HG03460 (cell line): ENCODE measurements at regions not wholly inside any gene's neighbourhood (a gene's known extent, or its start where the extent isn't known, plus 50 kb on each side); places are given as distances from the start of the nearest gene placed in this dataset.
"Not testable (repeated sequence)": the region's sequence is repeated elsewhere in the genome, so short reads cannot be mapped to it uniquely, and the experiment has no call there.

Experiments used
- ATAC-seq: cut with Tn5 transposase; IDR thresholded peaks from one replicate; pipeline ENCODE4 v1.9.1; 2021; ENCODE audit not compliant: unreplicated experiment

- no peak for ATAC-seq
Measured at GRCh38 chr1:81179242-81179641, 621.5 kb upstream of the ADGRL2 start.

DNA sequence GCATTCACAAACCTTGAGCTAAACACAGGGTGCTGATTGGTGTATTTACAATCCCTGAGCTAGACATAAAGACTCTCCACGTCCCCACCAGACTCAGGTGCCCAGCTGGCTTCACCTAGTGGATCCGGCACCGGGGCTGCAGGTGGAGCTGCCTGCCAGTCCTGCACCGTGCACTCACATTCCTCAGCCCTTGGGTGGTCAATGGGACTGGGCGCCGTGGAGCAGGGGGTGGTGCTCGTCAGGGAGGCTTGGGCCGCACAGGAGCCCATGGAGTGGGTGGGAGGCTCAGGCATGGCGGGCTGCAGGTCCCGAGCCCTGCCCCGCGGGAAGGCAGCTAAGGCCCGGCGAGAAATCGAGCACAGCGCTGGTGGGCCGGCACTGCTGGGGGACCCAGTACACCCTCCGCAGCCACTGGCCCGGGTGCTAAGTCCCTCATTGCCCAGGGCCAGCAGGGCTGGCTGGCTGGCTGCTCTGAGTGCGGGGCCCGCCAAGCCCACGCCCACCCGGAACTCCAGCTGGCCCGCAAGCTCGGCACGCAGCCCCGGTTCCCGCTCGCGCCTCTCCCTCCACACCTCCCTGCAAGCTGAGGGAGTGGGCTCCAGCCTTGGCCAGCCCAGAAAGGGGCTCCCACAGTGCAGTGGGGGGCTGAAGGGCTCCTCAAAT, 622.2 kb upstream of the ADGRL2 start:
- not testable (repeated sequence) for ATAC-seq

DNA sequence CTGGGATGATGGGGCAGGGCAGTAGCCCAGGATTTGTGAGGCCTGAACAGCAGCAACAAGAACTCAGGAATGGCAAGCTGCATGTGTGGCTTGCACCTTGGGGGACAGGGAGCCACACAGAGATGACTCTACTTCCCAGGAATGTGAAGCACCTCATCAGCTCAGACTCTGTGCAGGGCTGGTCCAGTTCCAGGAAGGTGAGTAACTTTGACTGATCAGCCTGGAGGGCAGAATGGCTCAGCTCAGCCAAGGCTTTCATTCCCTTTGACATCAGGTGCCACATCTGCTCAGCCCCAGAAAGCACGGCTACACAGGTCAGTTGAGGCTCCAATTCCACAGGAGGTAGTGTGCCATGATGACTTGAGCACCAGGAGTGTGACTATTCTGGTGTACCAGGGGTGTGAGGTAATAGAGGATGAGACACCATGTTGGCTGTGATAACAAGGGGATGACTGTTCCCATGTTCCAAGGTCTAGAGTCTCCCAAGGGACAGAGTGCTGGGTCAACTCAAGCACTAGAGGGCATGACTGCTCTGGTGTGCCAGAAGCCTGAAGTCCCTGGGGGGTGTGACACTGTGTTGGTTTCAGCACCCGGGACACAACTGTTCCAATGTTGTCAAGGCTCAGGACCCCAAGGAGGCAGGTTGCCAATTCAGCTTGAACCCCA, 625.8 kb upstream of the ADGRL2 start:
- ATAC-seq, result no peak

- no peak for ATAC-seq
Measured at GRCh38 chr1:81174052-81174451, 626.7 kb upstream of the ADGRL2 start.

- no peak for ATAC-seq
Measured at GRCh38 chr1:81172483-81172882, 628.3 kb upstream of the ADGRL2 start.

DNA sequence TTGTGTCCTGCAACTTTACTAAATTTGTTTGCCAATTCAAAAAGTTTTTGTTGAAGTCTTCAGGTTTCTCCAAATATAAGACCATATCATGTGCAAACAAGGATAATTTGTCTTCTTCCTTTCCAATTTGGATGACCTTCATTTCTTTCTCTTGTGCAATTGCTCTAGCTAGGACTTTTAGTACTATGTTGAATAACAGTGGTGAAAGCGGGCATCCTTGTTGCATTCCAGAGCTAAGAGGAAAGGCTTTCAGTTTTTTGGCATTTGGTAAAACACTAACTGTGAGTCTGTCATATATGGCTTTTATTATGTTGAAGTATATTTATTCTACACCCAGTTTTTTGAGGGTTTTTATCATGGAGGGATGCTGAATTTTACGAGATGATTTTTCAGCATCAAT, 630.0 kb upstream of the ADGRL2 start:
- ATAC-seq, result no peak

- no peak for ATAC-seq
Measured at GRCh38 chr1:81165963-81166362, 634.8 kb upstream of the ADGRL2 start.

GRCh38 chr1:81160696-81161095, 640.0 kb upstream of the ADGRL2 start:
- ATAC-seq, result no peak

GRCh38 chr1:81158592-81158991, 642.1 kb upstream of the ADGRL2 start:
- no peak for ATAC-seq

DNA sequence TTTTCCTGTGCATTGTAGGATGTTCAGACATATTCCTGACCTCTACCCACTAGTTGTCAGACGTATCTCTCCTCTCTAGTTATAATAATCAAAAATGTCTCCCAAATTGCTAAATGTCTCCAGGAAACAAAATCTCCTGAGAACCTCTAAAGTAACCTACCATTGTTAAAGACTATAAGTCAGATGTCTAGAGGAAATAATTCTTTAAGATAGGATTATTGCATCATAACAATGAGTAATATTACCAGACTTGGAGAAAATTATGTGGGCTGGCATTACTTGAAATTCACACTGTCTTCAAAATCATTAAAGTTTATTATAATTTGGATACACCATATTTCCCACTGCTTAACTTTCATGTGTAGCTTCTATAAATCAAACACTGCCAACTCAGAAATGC, 643.0 kb upstream of the ADGRL2 start:
- ATAC-seq, result no peak

- ATAC-seq, result no peak
Measured at GRCh38 chr1:81156887-81157286, 643.8 kb upstream of the ADGRL2 start.

- ATAC-seq, result no peak
Measured at GRCh38 chr1:81155131-81155530, 645.6 kb upstream of the ADGRL2 start.

DNA sequence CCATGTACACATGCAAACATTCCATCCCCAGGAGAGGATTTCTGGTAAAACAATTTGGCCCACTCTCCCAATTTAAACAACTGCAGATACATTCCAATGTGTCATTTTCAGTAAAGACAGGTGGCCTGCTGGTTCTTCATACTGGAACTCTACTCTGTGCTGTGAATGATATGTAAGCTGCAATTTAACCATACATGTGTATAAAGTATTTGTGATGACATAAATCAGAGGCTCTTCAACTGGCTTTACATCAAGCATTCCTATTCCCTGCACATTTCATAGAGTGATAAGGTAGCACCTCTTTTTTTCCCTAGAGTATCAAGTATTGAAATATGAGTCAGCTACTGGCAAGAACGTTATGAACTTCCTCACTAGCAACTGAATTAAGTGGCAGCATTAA, 649.5 kb upstream of the ADGRL2 start:
- no peak for ATAC-seq

GRCh38 chr1:81149649-81150325, 650.9 kb upstream of the ADGRL2 start:
- no peak for ATAC-seq

DNA sequence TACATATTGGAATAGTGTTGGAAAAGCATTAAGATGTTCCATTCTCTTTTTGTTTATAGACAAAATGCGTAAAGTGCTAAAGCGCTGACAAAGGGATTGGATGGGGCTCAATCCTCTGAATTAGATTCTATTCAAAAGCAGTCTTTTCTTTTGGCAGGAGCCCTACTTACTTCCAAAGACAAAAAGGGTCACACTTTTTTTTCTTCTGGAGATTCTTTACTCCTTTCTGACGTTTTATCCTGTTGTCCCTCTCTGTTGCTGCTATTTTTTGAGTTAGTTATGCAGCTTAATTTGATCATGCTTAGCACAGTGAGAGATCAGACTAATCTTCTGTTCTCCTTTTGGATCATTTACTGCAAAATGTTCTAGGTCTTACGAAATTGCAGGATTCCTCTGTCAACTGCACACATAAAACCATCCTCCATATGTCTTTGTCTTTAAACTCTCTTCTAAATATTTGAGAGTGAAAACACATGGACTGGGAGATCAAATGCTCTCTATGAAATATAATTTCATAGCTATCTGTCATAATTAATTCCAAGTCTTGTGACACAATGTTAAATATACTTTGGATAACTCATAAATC, 656.4 kb upstream of the ADGRL2 start:
- no peak for ATAC-seq

- ATAC-seq, result no peak
Measured at GRCh38 chr1:81142099-81142826, 658.5 kb upstream of the ADGRL2 start.

GRCh38 chr1:81135524-81135923, 665.2 kb upstream of the ADGRL2 start:
- ATAC-seq, result no peak

DNA sequence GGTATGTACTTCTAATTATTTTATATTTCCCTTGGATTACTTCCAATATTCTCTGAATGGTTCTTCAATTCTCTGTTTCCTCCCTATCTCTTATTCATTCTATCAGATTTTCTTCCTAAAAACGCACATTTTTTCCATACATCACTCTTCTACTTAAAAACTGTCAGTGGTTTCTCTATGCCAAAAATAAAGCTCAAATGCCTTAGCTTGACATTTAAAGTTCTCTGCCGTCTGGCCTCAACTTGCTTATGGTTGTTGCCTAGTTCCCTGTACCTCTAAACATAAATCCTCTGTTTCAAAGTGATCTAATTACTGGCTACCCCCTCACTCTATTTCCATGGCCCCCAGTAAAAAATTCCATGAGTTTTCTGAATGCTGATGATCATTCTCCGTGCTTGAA, 671.0 kb upstream of the ADGRL2 start:
- ATAC-seq, result no peak

DNA sequence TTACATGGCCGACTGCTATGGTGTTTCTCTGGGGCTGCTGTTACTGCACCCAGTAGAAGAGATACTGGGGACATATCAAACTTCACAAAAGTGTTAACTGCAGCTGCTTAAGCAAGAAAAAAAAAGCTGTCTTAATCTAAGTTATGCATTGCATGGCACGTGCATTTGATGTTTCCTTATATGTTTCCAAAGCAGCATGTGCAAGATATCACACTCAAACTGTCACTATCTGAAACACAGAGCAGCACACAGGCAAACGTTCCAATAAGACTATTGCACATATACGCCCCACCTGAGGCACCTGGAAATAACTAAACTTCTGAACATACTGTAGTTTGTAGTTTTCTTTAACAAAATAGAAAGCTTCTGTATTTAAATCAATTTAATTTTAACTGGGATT, 671.4 kb upstream of the ADGRL2 start:
- ATAC-seq, result no peak

DNA sequence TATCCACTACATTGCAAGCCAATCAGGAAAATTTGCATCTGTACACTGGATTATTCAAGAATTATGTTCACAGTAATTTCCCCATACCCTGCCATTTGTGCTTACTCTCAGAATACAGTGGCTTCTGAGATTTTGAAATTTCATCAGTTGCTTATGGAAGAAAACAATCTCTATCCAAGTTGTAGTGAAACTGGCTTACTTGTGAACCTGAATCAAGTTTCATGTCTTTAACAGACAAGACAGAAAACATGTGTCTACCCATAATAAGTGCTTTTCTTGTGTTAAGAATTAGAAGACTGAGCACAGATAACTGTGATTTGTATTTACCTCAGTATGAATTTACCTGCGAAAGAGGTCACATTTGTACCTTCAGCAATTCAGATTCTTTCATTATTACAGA, 672.7 kb upstream of the ADGRL2 start:
- ATAC-seq, result no peak

DNA sequence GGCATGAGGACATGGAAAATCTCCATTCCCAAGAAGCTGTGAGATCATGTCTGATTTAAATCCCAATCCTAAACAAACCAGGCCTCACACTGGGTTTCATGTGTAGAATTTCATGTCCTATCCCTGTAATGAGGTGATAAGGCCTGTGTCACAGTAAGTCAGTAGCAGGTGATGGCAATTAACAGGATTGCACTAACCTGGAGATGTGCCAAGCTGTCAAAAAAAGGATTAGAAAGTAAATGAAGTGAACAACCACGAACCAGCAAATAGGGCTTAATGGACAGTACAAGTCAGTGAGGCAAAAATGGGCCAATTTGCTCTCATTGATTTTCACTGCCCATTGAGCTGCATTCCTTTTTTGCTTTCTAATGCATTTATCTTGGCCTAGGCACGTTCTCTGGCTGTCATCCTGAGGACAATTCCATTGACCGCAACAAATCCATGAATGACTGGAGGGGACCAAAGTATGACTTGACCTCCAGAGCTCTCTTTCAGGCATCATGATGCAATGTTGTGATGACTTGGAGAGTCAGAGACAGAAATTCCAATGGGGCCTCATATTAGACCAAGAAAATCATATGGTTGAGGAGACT, 673.6 kb upstream of the ADGRL2 start:
- ATAC-seq, result no peak
